GM13976 (cell line): ENCODE measurements at regions not wholly inside any gene's neighbourhood (a gene's known extent, or its start where the extent isn't known, plus 50 kb on each side); places are given as distances from the start of the nearest gene placed in this dataset.

Experiments used
- DNase-seq: peaks from one replicate; pipeline ENCODE4 v3.0.0; 2012; ENCODE audit warnings: low spot score
- CTCF ChIP-seq: IDR thresholded peaks from 2 replicates; pipeline ENCODE4 v1.5.1; 2012; ENCODE audit warnings: borderline replicate concordance, mild to moderate bottlenecking; ENCODE audit not compliant: insufficient read depth; ENCODE audit errors: extremely low read depth, missing control alignments, control extremely low read depth
- in situ Hi-C: fragments of 300-500 bp; cut with MboI; formaldehyde crosslinking; loops from one replicate; pipeline ENCODE4 v1.12.0; 2022; ENCODE audit warnings: low sequenced_read_pairs, mixed read lengths, inconsistent platforms; ENCODE audit not compliant: unreplicated experiment

GRCh38 chr1:3954170-3955169 lies 54.4 kb upstream of the C1orf174 start:
- no peak for TF ChIP-seq CTCF
- DNase-seq = no peak
- in situ Hi-C loops = no loop called here

GRCh38 chr1:3955196-3955772 lies 55.2 kb upstream of the C1orf174 start:
- DNase-seq = no peak
- in situ Hi-C loops = no loop called here
- TF ChIP-seq CTCF = no peak

- DNase-seq = no peak
- in situ Hi-C loops = no loop called here
- TF ChIP-seq CTCF = no peak
These were observed 56.6 kb upstream of the C1orf174 start for GRCh38 chr1:3956527-3957170.

- no peak for TF ChIP-seq CTCF
- DNase-seq = no peak
- in situ Hi-C loops = no loop called here
These were observed 59.3 kb upstream of the C1orf174 start for GRCh38 chr1:3959361-3959760.

GRCh38 chr1:3963554-3963953 lies 63.5 kb upstream of the C1orf174 start:
- no peak for DNase-seq
- no peak for TF ChIP-seq CTCF
- in situ Hi-C loops = no loop called here

GRCh38 chr1:3965693-3966092 lies 65.6 kb upstream of the C1orf174 start:
- no peak for DNase-seq
- in situ Hi-C loops = no loop called here
- TF ChIP-seq CTCF = no peak
